KMS-11 (cell line): ENCODE measurements at regions not wholly inside any gene's neighbourhood (a gene's known extent, or its start where the extent isn't known, plus 50 kb on each side); places are given as distances from the start of the nearest gene placed in this dataset.

Experiments used
- H2AFZ ChIP-seq: fragments of 200-600 bp; sonication (generic); 2 replicates; pipeline ENCODE4 v1.6.1; 2016; ENCODE audit warnings: antibody characterized with exemption, mixed run types, low read depth
- H3K27ac ChIP-seq: fragments of 200-600 bp; sonication (generic); 2 replicates; pipeline ENCODE4 v1.6.1; 2016; ENCODE audit warnings: mild to moderate bottlenecking, mixed run types
- H3K27me3 ChIP-seq: fragments of 200-600 bp; sonication (generic); 2 replicates; pipeline ENCODE4 v1.6.1; 2017; ENCODE audit warnings: mild to moderate bottlenecking, low read depth, mixed run types, moderate library complexity; ENCODE audit not compliant: insufficient read depth
- H3K36me3 ChIP-seq: fragments of 200-600 bp; sonication (generic); 2 replicates; pipeline ENCODE4 v1.6.1; 2017; ENCODE audit warnings: mild to moderate bottlenecking, mixed run types; ENCODE audit not compliant: insufficient read depth
- H3K4me1 ChIP-seq: fragments of 200-600 bp; sonication (generic); 2 replicates; pipeline ENCODE4 v1.6.1; 2016; ENCODE audit warnings: mild to moderate bottlenecking, low read depth, mixed run types; ENCODE audit not compliant: poor library complexity, severe bottlenecking
- H3K4me2 ChIP-seq: fragments of 200-600 bp; sonication (generic); 2 replicates; pipeline ENCODE4 v1.7.0; 2016; ENCODE audit warnings: mild to moderate bottlenecking, mixed run types
- H3K4me3 ChIP-seq: fragments of 200-600 bp; sonication (generic); IDR thresholded peaks from 2 replicates; pipeline ENCODE4 v1.6.1; 2017; ENCODE audit warnings: low read depth, low read length, mixed read lengths; ENCODE audit not compliant: insufficient read depth
- H3K79me2 ChIP-seq: fragments of 200-600 bp; sonication (generic); 2 replicates; pipeline ENCODE4 v1.6.1; 2016; ENCODE audit warnings: low read depth, mixed run types; ENCODE audit not compliant: insufficient read depth
- H3K9ac ChIP-seq: fragments of 200-600 bp; sonication (generic); 2 replicates; pipeline ENCODE4 v1.6.1; 2016; ENCODE audit warnings: mild to moderate bottlenecking, mixed run types
- H4K20me1 ChIP-seq: fragments of 200-600 bp; sonication (generic); 2 replicates; pipeline ENCODE4 v1.6.1; 2016; ENCODE audit warnings: mild to moderate bottlenecking, mixed run types; ENCODE audit not compliant: insufficient read depth
- CTCF ChIP-seq: fragments of 200-600 bp; sonication (generic); conservative IDR thresholded peaks from 2 replicates; pipeline ENCODE4 v1.6.1; 2017; ENCODE audit warnings: low read depth, mild to moderate bottlenecking, antibody characterized with exemption, low read length, moderate library complexity, mixed read lengths

- Histone ChIP-seq H3K27me3 (no peaks in the 10 kb centered on the region), H3K27ac (no peak overlapping the region), H3K9ac (no peak overlapping the region), H3K79me2 (no peaks in the 10 kb centered on the region), H4K20me1 (no peaks in the 10 kb centered on the region), H3K4me2 (no peak overlapping the region), H3K4me1 (no peaks in the 10 kb centered on the region), H2AFZ (no peak overlapping the region), H3K36me3 (no peaks in the 10 kb centered on the region), H3K4me3 (no peak overlapping the region)
- TF ChIP-seq CTCF, result no peak
Observed at GRCh38 chr13:50438351-50438750, 405.1 kb downstream of the DLEU7 start.

DNA sequence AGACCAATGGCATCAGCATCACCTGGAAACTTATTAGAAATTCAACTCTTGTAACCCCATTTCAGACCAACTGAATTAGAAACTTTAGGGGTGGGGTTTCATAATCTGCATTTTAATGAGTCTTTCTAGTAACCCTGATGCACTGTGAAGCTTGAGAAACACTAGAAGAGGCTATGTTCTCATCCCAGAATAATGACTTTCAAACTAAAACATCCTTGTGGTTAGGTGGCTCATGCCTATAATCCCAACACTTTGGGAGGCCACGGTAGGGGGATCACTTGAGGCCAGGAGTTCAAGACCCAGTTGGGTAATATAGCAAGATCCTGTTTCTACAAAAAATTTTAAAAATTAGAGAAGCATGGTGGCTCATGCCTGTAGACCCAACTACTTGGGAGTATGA, 402.4 kb downstream of the DLEU7 start:
- Histone ChIP-seq H3K79me2 (no peaks in the 10 kb centered on the region), H3K4me2 (no peak overlapping the region), H3K9ac (no peak overlapping the region), H3K4me1 (no peaks in the 10 kb centered on the region), H4K20me1 (no peaks in the 10 kb centered on the region), H3K4me3 (no peak overlapping the region), H3K27ac (no peak overlapping the region), H2AFZ (no peak overlapping the region), H3K36me3 (no peaks in the 10 kb centered on the region), H3K27me3 (no peaks in the 10 kb centered on the region)
- no peak for TF ChIP-seq CTCF

- no peaks in the 10 kb centered on the region for H3K79me2 ChIP-seq
- no peak overlapping the region for H3K9ac ChIP-seq
- no peaks in the 10 kb centered on the region for H3K27me3 ChIP-seq
- H3K4me1 ChIP-seq, result no peaks in the 10 kb centered on the region
- H3K27ac ChIP-seq, result no peak overlapping the region
- H3K36me3 ChIP-seq, result no peaks in the 10 kb centered on the region
- no peak overlapping the region for H3K4me2 ChIP-seq
- no peak overlapping the region for H2AFZ ChIP-seq
- TF ChIP-seq CTCF, result no peak
- no peak overlapping the region for H3K4me3 ChIP-seq
- no peaks in the 10 kb centered on the region for H4K20me1 ChIP-seq
Observed at GRCh38 chr13:50444726-50445125, 398.8 kb downstream of the DLEU7 start.

DNA sequence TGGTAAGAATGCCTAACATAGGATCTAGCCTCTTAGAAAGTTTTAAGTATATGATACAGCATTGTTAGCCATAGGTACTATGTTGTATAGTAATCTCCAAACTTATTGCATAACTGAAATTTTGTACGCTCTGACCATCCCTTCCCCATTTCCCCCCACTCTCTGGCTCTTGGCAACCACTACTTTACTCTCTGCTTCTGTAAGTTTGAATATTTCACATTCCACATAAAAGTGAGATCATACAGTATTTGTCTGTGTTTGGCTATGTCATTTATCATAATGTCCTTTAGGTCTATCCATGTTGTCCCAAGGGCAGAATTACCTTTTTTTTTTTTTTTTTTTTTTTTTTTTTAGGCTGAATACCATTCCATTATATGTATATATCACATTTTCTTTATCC, 396.9 kb downstream of the DLEU7 start:
- H3K4me2 ChIP-seq, result no peak overlapping the region
- no peaks in the 10 kb centered on the region for H3K4me1 ChIP-seq
- no peak for TF ChIP-seq CTCF
- H3K36me3 ChIP-seq, result no peaks in the 10 kb centered on the region
- H3K9ac ChIP-seq, result no peak overlapping the region
- H2AFZ ChIP-seq, result no peak overlapping the region
- H4K20me1 ChIP-seq, result no peaks in the 10 kb centered on the region
- H3K79me2 ChIP-seq, result no peaks in the 10 kb centered on the region
- H3K27me3 ChIP-seq, result no peaks in the 10 kb centered on the region
- no peak overlapping the region for H3K27ac ChIP-seq
- no peak overlapping the region for H3K4me3 ChIP-seq

GRCh38 chr13:50448535-50448998, 394.9 kb downstream of the DLEU7 start:
- Histone ChIP-seq H3K79me2 (no peaks in the 10 kb centered on the region), H3K27ac (no peak overlapping the region), H3K36me3 (no peaks in the 10 kb centered on the region), H3K27me3 (no peaks in the 10 kb centered on the region), H2AFZ (no peak overlapping the region), H3K4me2 (no peak overlapping the region), H4K20me1 (no peaks in the 10 kb centered on the region), H3K9ac (no peak overlapping the region), H3K4me1 (no peaks in the 10 kb centered on the region), H3K4me3 (no peak overlapping the region)
- no peak for TF ChIP-seq CTCF
